Caco-2 (cell line): ENCODE measurements at regions not wholly inside any gene's neighbourhood (a gene's known extent, or its start where the extent isn't known, plus 50 kb on each side); places are given as distances from the start of the nearest gene placed in this dataset.
"Not testable (repeated sequence)": the region's sequence is repeated elsewhere in the genome, so short reads cannot be mapped to it uniquely, and the experiment has no call there.

Source experiments
- BruUV-seq: library from RNA; stranded (reverse); fragments of 400-500 nt; replicated peaks from 2 replicates; lab custom pipeline; 2021; lab: Mats Ljungman, UMichigan
- CTCF ChIA-PET: fragments of 300-600 bp; sonication (Branson Sonifier 250); formaldehyde crosslinking; loops from one replicate; lab custom pipeline; 2022; ENCODE audit warnings: antibody characterized with exemption; lab: Charles Lee
- POLR2A ChIA-PET: fragments of 300-600 bp; sonication (Branson Sonifier 250); formaldehyde crosslinking; loops from one replicate; lab custom pipeline; 2022; ENCODE audit warnings: antibody characterized with exemption; lab: Charles Lee
- DNase-seq, 2 experiments: peaks; one replicate each; pipeline versions ENCODE4 v3.0.0 to v3.0.0-alpha.2; 2020 to 2022
- H3K27me3 ChIP-seq: replicated peaks from 2 replicates; pipeline ENCODE4 v1.6.0; 2011; ENCODE audit warnings: low read length; ENCODE audit not compliant: control insufficient read depth, insufficient read depth
- H3K36me3 ChIP-seq: 2 replicates; pipeline ENCODE4 v1.5.1; 2011; ENCODE audit warnings: low read length; ENCODE audit not compliant: control insufficient read depth, insufficient read depth
- H3K4me1 ChIP-seq: fragments of 250-450 bp; sonication (Bioruptor Pico); 2 replicates; pipeline ENCODE4 v1.5.1; 2020; ENCODE audit warnings: mild to moderate bottlenecking
- H3K4me3 ChIP-seq: 2 replicates; pipeline ENCODE4 v1.5.1; 2011; ENCODE audit warnings: low read depth, mild to moderate bottlenecking, control low read depth, low read length
- H3K9me3 ChIP-seq: fragments of 250-450 bp; sonication (Bioruptor Pico); 2 replicates; pipeline ENCODE4 v1.5.1; 2020; ENCODE audit warnings: mild to moderate bottlenecking, moderate library complexity
- H3K27ac Mint-ChIP-seq: one replicate; pipeline ENCODE4 v1.8.0; 2022; ENCODE audit warnings: mixed read lengths; ENCODE audit not compliant: unreplicated experiment
- H3K27me3 Mint-ChIP-seq: one replicate; pipeline ENCODE4 v1.8.0; 2022; ENCODE audit warnings: mixed read lengths; ENCODE audit not compliant: insufficient read depth, unreplicated experiment
- H3K36me3 Mint-ChIP-seq: one replicate; pipeline ENCODE4 v1.8.0; 2022; ENCODE audit warnings: mild to moderate bottlenecking, mixed read lengths; ENCODE audit not compliant: insufficient read depth, unreplicated experiment
- H3K4me1 Mint-ChIP-seq: one replicate; pipeline ENCODE4 v1.8.0; 2022; ENCODE audit warnings: low read depth, mixed read lengths; ENCODE audit not compliant: unreplicated experiment
- H3K4me3 Mint-ChIP-seq: one replicate; pipeline ENCODE4 v1.8.0; 2022; ENCODE audit warnings: mild to moderate bottlenecking, moderate library complexity, mixed read lengths; ENCODE audit not compliant: unreplicated experiment
- H3K9me3 Mint-ChIP-seq: one replicate; pipeline ENCODE4 v1.8.0; 2022; ENCODE audit warnings: mixed read lengths; ENCODE audit not compliant: unreplicated experiment
- intact Hi-C: fragments of 100-400 bp; cut with micrococcal nuclease; formaldehyde crosslinking; loops from one replicate; pipeline ENCODE4 v1.10.0; 2022; ENCODE audit not compliant: unreplicated experiment
- TF ChIP-seq, protein P1 (sequence below), 2 experiments: fragments of 200-600 bp in 1 of 2; IDR thresholded peaks; 1 replicate in 1 of 2; 2 replicates in 1 of 2; pipeline versions ENCODE4 v1.5.1 to v1.8.0; 2011 to 2022; ENCODE audit warnings: antibody characterized with exemption in 1 of 2, control low read depth in 1 of 2, inconsistent platforms in 1 of 2, low read depth in 1 of 2, low read length in 1 of 2, mild to moderate bottlenecking in 1 of 2, moderate library complexity in 1 of 2; ENCODE audit not compliant: insufficient read depth in 1 of 2, severe bottlenecking in 1 of 2, unreplicated experiment in 1 of 2

DNA sequence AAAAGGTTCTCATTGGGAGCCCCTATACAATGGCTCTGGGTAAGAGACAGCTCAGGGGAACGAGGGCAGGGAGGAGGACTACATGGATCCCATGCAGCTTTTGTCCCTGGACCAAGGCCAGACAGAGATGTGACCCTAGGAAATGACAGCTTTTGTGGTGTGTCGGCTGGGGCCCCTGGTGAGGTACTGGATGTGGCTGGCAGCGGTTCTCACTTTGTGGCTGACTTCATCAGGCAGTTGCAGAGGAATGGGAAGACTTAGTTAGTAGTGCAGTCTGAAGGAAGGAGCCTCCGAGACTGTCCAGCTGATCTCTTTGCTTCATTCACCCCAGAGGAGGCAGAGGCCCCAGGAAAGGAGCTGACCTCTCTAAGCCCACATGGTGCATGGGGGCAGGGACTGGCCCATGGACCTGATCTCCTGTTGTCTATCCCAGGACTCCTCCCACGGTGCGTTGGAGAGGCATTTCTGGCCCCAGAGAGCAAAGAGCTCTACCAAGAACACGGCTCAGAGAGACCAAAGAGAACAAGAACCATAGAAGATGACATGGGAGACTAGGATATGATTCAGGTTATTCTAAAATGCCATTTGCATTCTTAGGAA is 202.9 kb downstream of the RPS24 start:
- H3K27ac Mint-ChIP-seq, result no peak overlapping the region
- no peaks in the 10 kb centered on the region for H3K4me1 Mint-ChIP-seq
- DNase-seq, result no peak
- no TSS peak for BruUV-seq
- H3K9me3 Mint-ChIP-seq, result no peaks in the 10 kb centered on the region
- TF ChIP-seq, protein P1, sequence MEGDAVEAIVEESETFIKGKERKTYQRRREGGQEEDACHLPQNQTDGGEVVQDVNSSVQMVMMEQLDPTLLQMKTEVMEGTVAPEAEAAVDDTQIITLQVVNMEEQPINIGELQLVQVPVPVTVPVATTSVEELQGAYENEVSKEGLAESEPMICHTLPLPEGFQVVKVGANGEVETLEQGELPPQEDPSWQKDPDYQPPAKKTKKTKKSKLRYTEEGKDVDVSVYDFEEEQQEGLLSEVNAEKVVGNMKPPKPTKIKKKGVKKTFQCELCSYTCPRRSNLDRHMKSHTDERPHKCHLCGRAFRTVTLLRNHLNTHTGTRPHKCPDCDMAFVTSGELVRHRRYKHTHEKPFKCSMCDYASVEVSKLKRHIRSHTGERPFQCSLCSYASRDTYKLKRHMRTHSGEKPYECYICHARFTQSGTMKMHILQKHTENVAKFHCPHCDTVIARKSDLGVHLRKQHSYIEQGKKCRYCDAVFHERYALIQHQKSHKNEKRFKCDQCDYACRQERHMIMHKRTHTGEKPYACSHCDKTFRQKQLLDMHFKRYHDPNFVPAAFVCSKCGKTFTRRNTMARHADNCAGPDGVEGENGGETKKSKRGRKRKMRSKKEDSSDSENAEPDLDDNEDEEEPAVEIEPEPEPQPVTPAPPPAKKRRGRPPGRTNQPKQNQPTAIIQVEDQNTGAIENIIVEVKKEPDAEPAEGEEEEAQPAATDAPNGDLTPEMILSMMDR (IDR thresholded peaks at IDR 0.05; ENCODE audit: insufficient read depth in 1 of 2, low read depth in 1 of 2, low read length in 1 of 2, severe bottlenecking in 1 of 2, unreplicated experiment in 1 of 2), result no peak
- Histone ChIP-seq H3K9me3 (no peaks in the 10 kb centered on the region; the same call in 1 of the 2 replicates), H3K4me3 (no peak overlapping the region), H3K4me1 (no peaks in the 10 kb centered on the region), H3K27me3 (no peaks in the 10 kb centered on the region), H3K36me3 (no peaks in the 10 kb centered on the region)
- no peak overlapping the region for H3K4me3 Mint-ChIP-seq
- H3K27me3 Mint-ChIP-seq, result no peaks in the 10 kb centered on the region
- intact Hi-C loops, result no loop called here
- ChIA-PET CTCF (interaction anchor here (0.5 kb wide), 1 partner anchor 11 kb away, joined by 4 read pairs; no protein-coding TSS in a partner anchor), POLR2A (interaction anchor here (0.5 to 0.6 kb wide), 2 partner anchors 24 to 651 kb away, joined by 3 to 4 read pairs; no protein-coding TSS in a partner anchor)
- H3K36me3 Mint-ChIP-seq, result no peaks in the 10 kb centered on the region

DNA sequence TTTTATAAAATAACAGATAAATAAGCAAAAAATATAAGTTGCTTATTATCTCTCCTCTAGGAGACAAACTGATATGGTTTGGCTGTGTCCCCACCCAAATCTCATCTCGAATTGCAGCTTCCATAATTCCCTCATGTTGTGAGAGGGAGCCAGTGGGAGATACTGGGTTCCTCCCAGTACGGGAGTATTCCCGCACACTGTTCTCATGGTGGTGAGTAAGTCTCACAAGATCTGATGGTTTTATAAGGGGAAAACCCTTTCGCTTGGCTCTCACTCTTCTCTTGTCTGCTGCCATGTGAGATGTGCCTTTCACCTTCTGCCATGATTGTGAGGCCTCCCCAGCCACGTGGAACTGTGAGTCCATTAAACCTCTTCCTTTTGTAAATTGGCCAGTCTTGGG is 204.3 kb downstream of the RPS24 start:
- H3K4me3 ChIP-seq, intact Hi-C loops, H3K27me3 Mint-ChIP-seq, POLR2A ChIA-PET, DNase-seq, CTCF ChIA-PET, H3K36me3 ChIP-seq, H3K4me1 ChIP-seq, BruUV-seq, H3K4me1 Mint-ChIP-seq, H3K9me3 Mint-ChIP-seq, H3K9me3 ChIP-seq, H3K36me3 Mint-ChIP-seq, H3K4me3 Mint-ChIP-seq, H3K27ac Mint-ChIP-seq, H3K27me3 ChIP-seq: not testable (repeated sequence)

DNA sequence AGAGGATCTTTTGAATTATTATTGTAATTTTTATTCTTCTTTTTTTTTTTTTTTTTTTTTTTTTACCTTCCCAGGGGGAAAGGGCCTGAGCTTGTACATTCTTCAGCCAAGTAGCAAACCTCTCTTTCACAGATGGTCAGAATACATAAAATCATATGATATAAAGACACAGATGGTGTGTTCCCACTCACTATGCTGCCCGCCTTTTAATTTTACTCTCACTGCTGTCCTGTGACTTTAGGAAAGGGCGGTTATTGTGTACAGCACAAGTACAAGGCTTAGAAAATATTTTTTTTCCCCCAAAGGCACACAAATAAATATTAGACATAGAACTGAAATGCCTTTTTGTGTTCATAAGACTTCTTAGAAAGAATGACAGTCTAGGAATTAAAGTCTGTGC is 213.6 kb downstream of the RPS24 start:
- Histone ChIP-seq H3K36me3 (no peaks in the 10 kb centered on the region), H3K9me3 (peaks cover 9% of the 10 kb centered on the region), H3K4me3 (no peak overlapping the region), H3K27me3 (no peaks in the 10 kb centered on the region), H3K4me1 (no peaks in the 10 kb centered on the region)
- DNase-seq, result no peak
- BruUV-seq, result no TSS peak
- H3K9me3 Mint-ChIP-seq, result peaks cover 31% of the 10 kb centered on the region
- H3K27me3 Mint-ChIP-seq, result no peaks in the 10 kb centered on the region
- no peaks in the 10 kb centered on the region for H3K36me3 Mint-ChIP-seq
- no peak overlapping the region for H3K4me3 Mint-ChIP-seq
- no peak overlapping the region for H3K27ac Mint-ChIP-seq
- ChIA-PET POLR2A (no interaction called here), CTCF (interaction anchor here (0.6 to 1.3 kb wide), 2 partner anchors 10 to 13 kb away, joined by 4 to 6 read pairs; no protein-coding TSS in a partner anchor)
- intact Hi-C loops, result no loop called here
- H3K4me1 Mint-ChIP-seq, result no peaks in the 10 kb centered on the region
- TF ChIP-seq, protein P1 (IDR thresholded peaks at IDR 0.05; ENCODE audit: insufficient read depth in 1 of 2, low read depth in 1 of 2, low read length in 1 of 2, severe bottlenecking in 1 of 2, unreplicated experiment in 1 of 2), result no peak
